NT2/D1 (cell line): ENCODE measurements at regions not wholly inside any gene's neighbourhood (a gene's known extent, or its start where the extent isn't known, plus 50 kb on each side); places are given as distances from the start of the nearest gene placed in this dataset.

ENCODE experiments used
- SUZ12 ChIP-seq: IDR thresholded peaks from 2 replicates; pipeline ENCODE4 v1.6.1; 2011; ENCODE audit not compliant: insufficient read length, insufficient read depth; ENCODE audit errors: extremely low read depth
- YY1 ChIP-seq: IDR thresholded peaks from 2 replicates; pipeline ENCODE4 v1.6.1; 2011; ENCODE audit not compliant: insufficient read length, insufficient read depth
- ZNF274 ChIP-seq: IDR thresholded peaks from 2 replicates; pipeline ENCODE4 v1.6.1; 2011; ENCODE audit warnings: mild to moderate bottlenecking, low read depth, low read length

DNA sequence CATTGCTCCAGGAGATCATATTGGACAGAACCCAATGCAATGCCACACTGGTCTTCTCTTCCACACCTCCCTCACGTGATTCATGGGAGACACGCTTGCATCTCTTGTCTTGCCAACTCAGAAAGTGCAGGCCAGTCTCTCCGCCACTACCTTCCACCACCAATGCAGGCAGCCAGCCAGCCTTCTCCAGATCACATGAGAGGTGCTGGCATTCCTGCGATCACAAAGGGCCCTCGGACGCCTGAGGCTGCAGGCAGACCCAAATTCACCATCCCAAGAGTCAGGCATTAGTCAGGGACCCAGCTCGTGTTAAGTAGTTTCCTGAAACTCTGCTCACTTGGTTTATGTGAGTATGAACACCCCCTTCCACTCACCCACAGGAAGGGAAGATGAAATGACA is 437.0 kb upstream of the ETAA1 start:
- TF ChIP-seq ZNF274 (no peak), YY1 (no peak), SUZ12 (no peak)
